Loucy (cell line): ENCODE measurements at regions not wholly inside any gene's neighbourhood (a gene's known extent, or its start where the extent isn't known, plus 50 kb on each side); places are given as distances from the start of the nearest gene placed in this dataset.

Experiments
- CTCF ChIP-seq: fragments of 200-600 bp; sonication (generic); conservative IDR thresholded peaks from 2 replicates; pipeline ENCODE4 v1.5.1; 2014; ENCODE audit warnings: mild to moderate bottlenecking, antibody characterized with exemption, low read length
- EZH2phosphoT487 ChIP-seq: fragments of 200-600 bp; IDR thresholded peaks from 2 replicates; pipeline ENCODE4 v1.6.1; 2018; ENCODE audit warnings: antibody characterized with exemption, mild to moderate bottlenecking, moderate library complexity, borderline replicate concordance

DNA sequence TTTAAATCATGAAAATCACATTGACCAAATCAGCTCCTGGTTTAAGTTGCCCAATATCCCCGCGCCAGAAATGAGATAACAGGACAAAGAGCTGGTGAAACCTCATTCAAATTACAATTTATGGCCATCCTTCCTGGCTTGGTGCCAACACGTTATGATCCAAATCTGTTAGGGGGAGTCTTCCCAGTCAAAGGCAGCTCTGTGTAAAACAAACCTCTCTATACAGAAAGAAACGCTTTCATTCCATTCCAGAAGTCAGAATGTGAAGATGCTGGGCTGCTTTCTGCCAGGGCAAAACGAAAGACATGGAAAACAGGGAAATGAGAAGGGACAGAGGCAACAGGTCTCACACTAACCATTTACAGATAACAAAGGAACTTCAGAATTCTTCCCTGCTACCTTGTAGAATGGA, 53.5 kb upstream of the TIAM1 start:
- TF ChIP-seq CTCF (no peak), EZH2phosphoT487 (no peak)
